Thymus (tissue), 11 donors: ENCODE measurements at regions not wholly inside any gene's neighbourhood (a gene's known extent, or its start where the extent isn't known, plus 50 kb on each side); places are given as distances from the start of the nearest gene placed in this dataset.
A peak's percentile ranks its signal among the peaks of the same experiment; 100 is the strongest.
"Not testable (repeated sequence)": the region's sequence is repeated elsewhere in the genome, so short reads cannot be mapped to it uniquely, and the experiment has no call there.

Experiments used
- DNase-seq, 9 donors: peaks; one replicate each; pipeline ENCODE4 v3.0.0-alpha.2; 2013; ENCODE audit warnings: low spot score in 9 of 9, low read depth in 6 of 9, missing footprints in 1 of 9
- H3K27ac ChIP-seq, 2 donors: one replicate each; pipeline ENCODE4 v1.5.1; 2013; ENCODE audit warnings: control low read depth in 1 of 2, low read depth in 1 of 2, low read length in 1 of 2, mild to moderate bottlenecking in 1 of 2, moderate library complexity in 1 of 2
- H3K27me3 ChIP-seq, 2 donors: one replicate each; pipeline ENCODE4 v1.5.1; 2013; ENCODE audit warnings: low read length in 1 of 2; ENCODE audit not compliant: control insufficient read depth in 2 of 2, insufficient read depth in 1 of 2
- H3K36me3 ChIP-seq, 2 donors: one replicate each; pipeline ENCODE4 v1.5.1; 2013; ENCODE audit warnings: low read length in 1 of 2, mild to moderate bottlenecking in 1 of 2, moderate library complexity in 1 of 2; ENCODE audit not compliant: control insufficient read depth in 2 of 2, insufficient read depth in 2 of 2
- H3K4me1 ChIP-seq, 2 donors: one replicate each; pipeline ENCODE4 v1.5.1; 2013; ENCODE audit warnings: low read length in 2 of 2; ENCODE audit not compliant: control insufficient read depth in 2 of 2, insufficient read depth in 2 of 2
- H3K4me3 ChIP-seq, 2 donors: one replicate each; pipeline ENCODE4 v1.5.1; 2013; ENCODE audit warnings: low read length in 2 of 2, control low read depth in 1 of 2, mild to moderate bottlenecking in 1 of 2
- H3K9me3 ChIP-seq, 2 donors: one replicate each; pipeline ENCODE4 v1.5.1; 2013; ENCODE audit warnings: low read length in 1 of 2, mild to moderate bottlenecking in 1 of 2; ENCODE audit not compliant: control insufficient read depth in 2 of 2, insufficient read depth in 1 of 2
- WGBS: extraction: QIAGEN DNeasy Blood & Tissue Kit; methylation state at CpG from one replicate; pipeline ENCODE4 v1.1.7; 2013; 5-methylcytosine and 5-hydroxymethylcytosine counted together
- donor health status: healthy.

DNA sequence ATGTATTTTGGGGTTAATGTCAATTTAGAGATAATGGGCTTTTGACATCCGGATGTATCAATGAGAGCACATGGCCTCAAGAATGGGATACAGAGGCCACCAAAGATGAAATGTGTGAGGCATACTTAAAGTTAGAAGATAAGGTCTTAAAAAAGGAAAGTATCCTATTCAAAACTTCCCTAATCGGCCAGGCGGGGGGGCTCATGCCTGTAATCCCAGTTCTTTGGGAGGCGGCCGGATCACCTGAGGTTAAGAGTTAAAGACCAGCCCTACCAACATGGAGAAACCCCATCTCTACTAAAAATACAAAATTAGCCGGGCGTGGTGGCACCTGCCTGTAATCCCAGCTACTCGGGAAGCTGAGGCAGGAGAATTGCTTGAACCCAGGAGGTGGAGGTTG, 421.3 kb upstream of the SLITRK5 start:
- not testable (repeated sequence) for H3K4me1 ChIP-seq, H3K4me3 ChIP-seq, H3K9me3 ChIP-seq, H3K27me3 ChIP-seq, H3K36me3 ChIP-seq, DNase-seq, H3K27ac ChIP-seq
- WGBS: 96% methylated on average over 8 of the region's 8 CpGs

DNA sequence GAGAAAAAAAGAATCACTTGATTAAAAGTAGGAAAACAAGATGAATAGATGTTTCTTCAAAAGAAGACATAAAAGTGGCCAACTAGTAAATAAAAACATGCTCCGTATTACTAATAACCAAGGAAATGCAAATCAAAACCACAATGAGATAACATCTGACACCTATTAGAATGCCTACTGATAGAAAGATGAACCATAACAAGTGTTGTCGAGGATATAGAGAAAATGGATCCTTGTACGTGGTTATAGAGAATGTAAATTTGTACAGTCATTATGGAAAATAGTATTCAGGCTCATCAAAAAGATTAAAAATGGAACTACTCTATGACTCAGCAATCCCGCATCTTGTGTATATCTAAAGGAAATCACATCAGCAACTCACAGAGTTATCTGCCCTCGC, 415.8 kb upstream of the SLITRK5 start:
- H3K4me3 ChIP-seq: no peak overlapping the region
- H3K27me3 ChIP-seq: no peaks in the 10 kb centered on the region
- no peak for DNase-seq
- 93% methylated on average over 5 of the region's 5 CpGs for WGBS
- H3K36me3 ChIP-seq: no peaks in the 10 kb centered on the region
- H3K9me3 ChIP-seq: no peaks in the 10 kb centered on the region
- no peaks in the 10 kb centered on the region for H3K4me1 ChIP-seq
- H3K27ac ChIP-seq: no peak overlapping the region

DNA sequence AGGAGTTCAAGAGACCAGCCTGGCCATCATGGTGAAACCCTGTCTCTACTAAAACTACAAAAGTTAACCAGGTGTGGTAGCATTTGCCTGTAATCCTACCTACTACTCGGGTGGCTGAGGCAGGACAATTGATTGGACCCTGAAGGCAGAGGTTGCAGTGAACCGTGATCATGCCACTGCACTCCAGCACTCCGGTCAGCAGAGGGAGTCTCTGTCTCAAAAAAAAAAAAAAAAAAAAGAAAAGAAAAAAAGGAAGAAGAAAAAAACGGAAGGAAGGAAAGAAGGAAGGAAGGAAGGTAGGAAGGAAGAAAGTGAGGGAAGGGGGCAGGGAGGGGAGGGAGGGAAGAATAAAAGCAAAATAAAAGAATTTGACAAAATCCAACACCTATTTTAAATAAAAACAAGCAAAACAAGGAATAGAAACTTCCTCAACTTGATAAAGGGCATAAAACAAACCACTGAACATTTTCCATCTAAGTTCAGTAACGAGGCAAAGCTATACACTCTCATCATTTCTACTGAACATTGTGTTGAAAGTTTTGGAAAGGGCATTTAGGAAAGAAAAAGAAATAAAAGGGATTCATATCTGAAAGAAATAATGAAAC, 411.6 kb upstream of the SLITRK5 start:
- Histone ChIP-seq H3K9me3 (no peaks in the 10 kb centered on the region), H3K4me3 (no peak overlapping the region), H3K4me1 (no peaks in the 10 kb centered on the region), H3K36me3 (no peaks in the 10 kb centered on the region), H3K27me3 (no peaks in the 10 kb centered on the region), H3K27ac (no peak overlapping the region)
- no peak for DNase-seq
- WGBS: 88% methylated on average over 5 of the region's 5 CpGs

DNA sequence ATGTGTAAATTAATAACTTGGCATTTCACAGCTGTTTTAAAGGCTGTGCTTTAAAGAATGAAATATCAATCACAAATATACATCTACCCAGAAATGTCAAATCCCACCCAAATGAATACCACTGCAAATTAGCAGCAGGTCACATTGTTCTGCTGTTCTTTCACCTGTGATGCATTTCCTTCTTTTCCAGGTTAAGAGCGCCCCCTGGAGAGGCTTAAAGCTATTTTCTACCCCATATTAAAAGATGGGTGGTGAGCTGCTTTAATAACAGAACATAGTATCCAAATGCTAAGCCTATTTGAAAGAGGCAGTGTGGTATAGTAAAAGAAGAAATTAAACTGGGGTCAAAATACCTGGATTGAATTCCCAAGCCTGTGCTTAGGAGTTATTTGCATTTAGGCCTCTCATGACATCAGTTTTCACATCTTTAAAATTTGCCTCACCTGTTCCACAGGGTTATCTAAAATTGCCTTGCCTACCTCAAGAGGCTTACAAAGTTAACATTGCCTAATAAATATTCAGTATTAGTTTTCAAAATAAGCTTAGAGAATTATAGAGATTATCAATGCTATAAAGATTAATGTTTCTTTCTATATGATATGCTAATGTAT, 396.9 kb upstream of the SLITRK5 start:
- no peaks in the 10 kb centered on the region for H3K27me3 ChIP-seq
- no peak overlapping the region for H3K4me3 ChIP-seq
- no peak overlapping the region for H3K27ac ChIP-seq
- 0% methylated on average over 1 of the region's 1 CpG for WGBS
- peak in 8 of 9 donors; percentile 10 to 70 (median 40) for DNase-seq
- no peaks in the 10 kb centered on the region for H3K4me1 ChIP-seq
- no peaks in the 10 kb centered on the region for H3K9me3 ChIP-seq
- H3K36me3 ChIP-seq: no peaks in the 10 kb centered on the region

DNA sequence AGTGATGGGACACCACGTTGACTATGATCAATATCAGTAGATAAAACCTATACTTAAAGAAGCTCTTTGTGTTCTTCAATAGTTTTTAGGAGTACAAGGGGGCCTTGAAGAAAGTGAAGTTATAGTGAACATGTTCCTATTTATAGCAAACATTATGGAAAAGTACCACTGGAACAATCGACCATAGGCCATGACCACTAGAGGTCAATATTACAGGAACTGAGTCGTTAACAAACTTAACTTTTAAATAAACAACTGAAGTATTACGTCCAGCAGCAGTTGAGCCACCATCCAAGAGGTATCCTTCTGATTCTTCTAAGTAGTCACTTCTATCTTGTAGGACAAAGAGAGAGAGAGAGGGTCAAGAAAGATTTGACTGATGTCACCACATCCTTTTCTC, 391.0 kb upstream of the SLITRK5 start:
- no peak for DNase-seq
- 87% methylated on average over 4 of the region's 4 CpGs for WGBS
- Histone ChIP-seq H3K4me1 (no peaks in the 10 kb centered on the region), H3K4me3 (no peak overlapping the region), H3K36me3 (no peaks in the 10 kb centered on the region), H3K27ac (no peak overlapping the region), H3K27me3 (no peaks in the 10 kb centered on the region), H3K9me3 (no peaks in the 10 kb centered on the region)

DNA sequence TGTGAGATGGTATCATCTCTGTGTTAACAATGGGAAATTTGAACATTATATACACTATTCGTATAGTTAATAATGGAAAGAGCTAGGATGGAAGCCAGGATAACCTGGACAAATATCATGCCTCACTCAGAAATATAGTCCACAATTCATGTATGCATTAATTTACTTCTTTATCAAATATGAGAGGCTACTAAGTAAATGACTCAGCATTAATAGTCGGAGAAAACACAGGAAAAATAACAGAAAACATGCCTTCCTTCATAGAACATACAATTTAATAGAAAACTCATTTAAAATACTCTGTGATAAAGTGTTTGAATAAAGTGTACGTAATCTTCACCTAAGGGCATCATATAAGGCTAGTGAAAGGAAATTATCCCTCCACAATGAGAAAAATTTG, 383.4 kb upstream of the SLITRK5 start:
- Histone ChIP-seq H3K27ac (no peak overlapping the region), H3K4me3 (no peak overlapping the region), H3K36me3 (no peaks in the 10 kb centered on the region), H3K4me1 (no peaks in the 10 kb centered on the region), H3K27me3 (no peaks in the 10 kb centered on the region), H3K9me3 (no peaks in the 10 kb centered on the region)
- DNase-seq: no peak
- WGBS: 89% methylated on average over 3 of the region's 3 CpGs

DNA sequence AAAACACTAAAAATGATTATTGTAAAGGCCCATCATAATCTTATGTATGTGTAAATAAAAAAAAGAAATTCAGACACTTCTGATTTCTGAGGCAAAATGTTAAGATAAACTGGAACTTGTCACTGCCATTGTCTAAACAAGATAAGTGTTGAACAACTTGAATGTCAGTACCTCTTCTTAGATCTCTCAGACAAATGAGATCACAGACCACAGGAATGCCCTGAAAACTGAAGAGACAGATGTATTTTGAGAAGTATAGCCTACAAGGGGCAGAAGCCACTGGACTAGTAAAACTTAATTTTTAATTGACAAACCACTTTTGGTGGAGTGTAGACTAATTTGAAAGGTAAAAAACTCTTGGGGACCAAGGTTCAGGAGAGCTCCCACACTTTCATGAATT, 375.5 kb upstream of the SLITRK5 start:
- H3K4me3 ChIP-seq: no peak overlapping the region

DNA sequence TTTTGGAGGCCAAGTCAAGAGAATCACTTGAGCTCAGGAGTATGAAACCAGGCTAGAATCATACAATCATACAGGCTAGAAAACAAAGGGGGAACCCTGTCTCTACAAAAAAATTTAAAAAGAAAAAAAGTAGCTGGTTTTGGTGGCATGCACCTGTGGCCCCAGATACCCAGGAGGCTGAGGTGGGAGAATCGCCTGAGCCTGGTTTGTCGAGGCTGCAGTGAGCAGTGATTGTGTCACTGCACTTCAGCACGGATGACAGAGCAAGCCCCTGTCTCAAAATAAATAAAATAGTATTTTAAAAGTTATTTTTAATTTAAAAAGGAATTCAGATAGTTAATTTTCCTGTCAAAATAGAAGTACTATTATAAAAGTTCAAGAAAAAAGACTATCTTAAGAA, 369.1 kb upstream of the SLITRK5 start:
- H3K27ac ChIP-seq: no peak overlapping the region
- H3K27me3 ChIP-seq: no peaks in the 10 kb centered on the region
- H3K9me3 ChIP-seq: no peaks in the 10 kb centered on the region
- no peak overlapping the region for H3K4me3 ChIP-seq
- no peaks in the 10 kb centered on the region for H3K36me3 ChIP-seq
- DNase-seq: no peak
- WGBS: 90% methylated on average over 3 of the region's 3 CpGs
- no peaks in the 10 kb centered on the region for H3K4me1 ChIP-seq

More for the DNA sequence above, 375.5 kb upstream of the SLITRK5 start:
- Histone ChIP-seq H3K27ac (no peak overlapping the region), H3K9me3 (no peaks in the 10 kb centered on the region), H3K4me1 (no peaks in the 10 kb centered on the region), H3K27me3 (no peaks in the 10 kb centered on the region), H3K36me3 (no peaks in the 10 kb centered on the region)
- no peak for DNase-seq

DNA sequence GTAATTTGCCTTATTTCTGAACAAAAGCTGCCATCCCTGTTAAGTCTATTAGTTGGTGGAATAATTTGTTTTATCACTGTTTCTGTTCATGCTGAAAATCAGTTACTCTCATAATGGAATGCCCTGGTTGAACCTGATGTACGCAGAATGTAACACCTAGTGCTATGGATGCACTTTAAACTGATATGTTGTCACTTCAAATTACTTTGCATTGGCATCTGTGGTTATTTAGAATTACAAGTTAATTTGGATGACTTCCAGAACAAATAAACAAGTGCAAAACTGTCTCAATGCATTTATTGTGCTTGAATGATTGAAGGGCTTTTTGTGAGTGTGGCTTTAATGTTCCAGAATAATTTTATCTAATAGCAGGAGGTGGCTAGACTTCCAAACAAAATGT, 368.2 kb upstream of the SLITRK5 start:
- 93% methylated on average over 1 of the region's 1 CpG for WGBS

More for the DNA sequence above, 368.2 kb upstream of the SLITRK5 start:
- H3K4me1 ChIP-seq: no peaks in the 10 kb centered on the region
- no peaks in the 10 kb centered on the region for H3K9me3 ChIP-seq
- H3K36me3 ChIP-seq: no peaks in the 10 kb centered on the region
- H3K27ac ChIP-seq: no peak overlapping the region
- H3K27me3 ChIP-seq: no peaks in the 10 kb centered on the region
- DNase-seq: no peak
- no peak overlapping the region for H3K4me3 ChIP-seq
